ENCODE measurements at regions not wholly inside any gene's neighbourhood (a gene's known extent, or its start where the extent isn't known, plus 50 kb on each side); places are given as distances from the start of the nearest gene placed in this dataset. TPM values are rescaled to one million over a fixed set of nuclear protein-coding genes. Genes with fewer than 3 reads are reported as not detected.

DNA sequence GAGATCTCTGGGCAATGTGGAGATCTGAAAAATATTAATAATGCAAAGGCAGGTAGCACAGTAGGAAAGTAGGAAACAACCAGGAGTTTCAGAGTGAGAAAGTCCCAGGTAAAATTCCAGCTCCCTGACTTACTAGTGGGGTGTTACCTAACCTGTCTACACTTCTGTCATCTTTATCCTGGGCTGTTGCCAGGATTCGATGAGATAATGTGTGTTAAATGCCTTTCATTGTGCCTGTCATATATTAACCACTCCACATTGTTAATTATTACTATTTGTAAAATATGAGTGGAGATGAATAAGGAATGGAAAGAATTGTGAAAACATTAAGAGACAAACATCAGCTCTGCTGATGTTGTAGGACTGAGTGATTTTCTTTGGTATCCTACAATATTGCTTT is 50.0 kb upstream of the FRMD4A start:
- Mint-ChIP-seq H3K27ac (no peak overlapping the region), H3K4me3 (ENCODE audit: low read depth) (no peak overlapping the region), H3K36me3 (ENCODE audit: insufficient read depth) (no peaks in the 10 kb centered on the region), H3K4me1 (ENCODE audit: low read depth) (peaks cover 20% of the 10 kb centered on the region), H3K9me3 (ENCODE audit: low read depth) (peaks cover 3% of the 10 kb centered on the region), H3K27me3 (peaks cover 6% of the 10 kb centered on the region)
- DNase-seq (ENCODE audit: low spot score, unreplicated experiment), result no peak
- TF ChIP-seq CTCF (IDR thresholded peaks at IDR 0.05; ENCODE audit: unreplicated experiment), result no peak

Small RNAs in the stretch of these regions (microRNA-seq; reads per million reads assigned to microRNA genes)
- gene MIR1265 (ENCODE audit: borderline number of aligned reads, unreplicated experiment) (not detected), gene MIR4293 (ENCODE audit: borderline number of aligned reads, unreplicated experiment) (not detected)

Data from progenitor cell of endocrine pancreas (in vitro differentiated cells).